KOPT-K1 (cell line): ENCODE measurements at regions not wholly inside any gene's neighbourhood (a gene's known extent, or its start where the extent isn't known, plus 50 kb on each side); places are given as distances from the start of the nearest gene placed in this dataset.
"Not testable (repeated sequence)": the region's sequence is repeated elsewhere in the genome, so short reads cannot be mapped to it uniquely, and the experiment has no call there.

Experiments
- H3K27ac ChIP-seq: fragments of 200-600 bp; sonication (generic); 2 replicates; pipeline ENCODE4 v1.5.1; 2016; ENCODE audit warnings: antibody characterized with exemption, mild to moderate bottlenecking, low read depth, low read length; ENCODE audit not compliant: poor library complexity, severe bottlenecking
- H3K36me3 ChIP-seq: fragments of 200-600 bp; sonication (generic); 2 replicates; pipeline ENCODE4 v1.5.1; 2017; ENCODE audit warnings: antibody characterized with exemption, mild to moderate bottlenecking, low read length, moderate library complexity; ENCODE audit not compliant: insufficient read depth
- H3K9me3 ChIP-seq: fragments of 200-600 bp; sonication (generic); 2 replicates; pipeline ENCODE4 v1.5.1; 2017; ENCODE audit warnings: antibody characterized with exemption, low read length, mild to moderate bottlenecking; ENCODE audit not compliant: insufficient read depth, poor library complexity, severe bottlenecking

DNA sequence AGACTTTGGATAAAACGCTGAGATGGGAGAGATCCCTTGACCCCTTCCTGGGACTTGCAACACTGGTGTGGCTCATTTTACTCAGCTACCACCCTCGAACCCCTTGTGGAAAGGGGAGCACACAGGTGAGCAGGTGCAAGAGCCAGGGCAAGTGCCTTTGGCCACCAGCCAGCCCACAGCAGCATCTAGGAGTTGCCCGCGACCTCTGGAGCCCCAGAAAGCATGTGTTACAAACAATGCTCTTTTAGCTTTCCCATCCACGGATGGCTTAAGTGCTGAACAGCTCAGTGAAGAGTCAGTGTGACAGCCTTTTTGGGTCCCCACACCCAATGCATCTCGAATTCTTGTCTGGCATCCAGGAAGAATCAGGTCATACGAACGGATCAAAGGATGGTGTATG lies 197.8 kb downstream of the MEMO1 start:
- Histone ChIP-seq H3K27ac (no peak overlapping the region), H3K36me3 (no peaks in the 10 kb centered on the region), H3K9me3 (no peaks in the 10 kb centered on the region)

GRCh38 chr2:31812051-31812798 lies 198.6 kb downstream of the MEMO1 start:
- Histone ChIP-seq H3K9me3 (no peaks in the 10 kb centered on the region), H3K36me3 (no peaks in the 10 kb centered on the region), H3K27ac (no peak overlapping the region)

GRCh38 chr2:31811482-31811881 lies 199.3 kb downstream of the MEMO1 start:
- H3K36me3 ChIP-seq, result no peaks in the 10 kb centered on the region
- no peaks in the 10 kb centered on the region for H3K9me3 ChIP-seq
- H3K27ac ChIP-seq, result no peak overlapping the region

- H3K27ac ChIP-seq, result no peak overlapping the region
These were observed 200.4 kb downstream of the MEMO1 start for GRCh38 chr2:31810200-31810917.

DNA sequence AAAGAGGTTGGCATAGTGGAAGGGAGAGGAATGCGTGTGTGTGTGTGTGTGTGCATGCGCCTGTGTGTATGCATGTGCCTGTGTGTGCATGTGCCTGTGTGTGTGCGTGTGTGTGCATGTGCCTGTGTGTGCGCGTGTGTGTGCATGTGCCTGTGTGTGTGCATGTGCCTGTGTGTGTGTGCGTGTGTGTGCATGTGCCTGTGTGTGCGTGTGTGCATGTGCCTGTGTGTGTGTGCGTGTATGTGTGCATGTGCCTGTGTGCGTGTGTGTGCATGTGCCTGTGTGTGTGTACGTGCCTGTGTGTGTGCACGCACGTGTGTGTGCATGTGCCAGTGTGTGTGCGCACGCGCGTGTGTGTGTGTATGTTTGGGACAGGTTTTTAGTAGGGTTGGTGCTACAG lies 205.1 kb downstream of the MEMO1 start:
- Histone ChIP-seq H3K9me3 (no peaks in the 10 kb centered on the region), H3K36me3 (no peaks in the 10 kb centered on the region), H3K27ac (no peak overlapping the region)

More at GRCh38 chr2:31810200-31810917, 200.4 kb downstream of the MEMO1 start:
- H3K9me3 ChIP-seq, result no peaks in the 10 kb centered on the region
- H3K36me3 ChIP-seq, result no peaks in the 10 kb centered on the region

GRCh38 chr2:31803481-31804153 lies 207.2 kb downstream of the MEMO1 start:
- not testable (repeated sequence) for H3K9me3 ChIP-seq, H3K36me3 ChIP-seq, H3K27ac ChIP-seq

- Histone ChIP-seq H3K36me3 (no peaks in the 10 kb centered on the region), H3K9me3 (no peaks in the 10 kb centered on the region), H3K27ac (no peak overlapping the region)
These were observed 208.1 kb downstream of the MEMO1 start for GRCh38 chr2:31802711-31803110.

- not testable (repeated sequence) for H3K36me3 ChIP-seq, H3K27ac ChIP-seq, H3K9me3 ChIP-seq
These were observed 211.5 kb downstream of the MEMO1 start for GRCh38 chr2:31799282-31799681.

- no peaks in the 10 kb centered on the region for H3K36me3 ChIP-seq
- H3K9me3 ChIP-seq, result no peaks in the 10 kb centered on the region
- no peak overlapping the region for H3K27ac ChIP-seq
These were observed 207.5 kb upstream of the SRD5A2 start for GRCh38 chr2:31788273-31788672.

- Histone ChIP-seq H3K27ac (no peak overlapping the region), H3K36me3 (no peaks in the 10 kb centered on the region), H3K9me3 (no peaks in the 10 kb centered on the region)
These were observed 205.1 kb upstream of the SRD5A2 start for GRCh38 chr2:31785876-31786275.

GRCh38 chr2:31784868-31785267 lies 204.1 kb upstream of the SRD5A2 start:
- Histone ChIP-seq H3K9me3 (no peaks in the 10 kb centered on the region), H3K27ac (no peak overlapping the region), H3K36me3 (no peaks in the 10 kb centered on the region)

DNA sequence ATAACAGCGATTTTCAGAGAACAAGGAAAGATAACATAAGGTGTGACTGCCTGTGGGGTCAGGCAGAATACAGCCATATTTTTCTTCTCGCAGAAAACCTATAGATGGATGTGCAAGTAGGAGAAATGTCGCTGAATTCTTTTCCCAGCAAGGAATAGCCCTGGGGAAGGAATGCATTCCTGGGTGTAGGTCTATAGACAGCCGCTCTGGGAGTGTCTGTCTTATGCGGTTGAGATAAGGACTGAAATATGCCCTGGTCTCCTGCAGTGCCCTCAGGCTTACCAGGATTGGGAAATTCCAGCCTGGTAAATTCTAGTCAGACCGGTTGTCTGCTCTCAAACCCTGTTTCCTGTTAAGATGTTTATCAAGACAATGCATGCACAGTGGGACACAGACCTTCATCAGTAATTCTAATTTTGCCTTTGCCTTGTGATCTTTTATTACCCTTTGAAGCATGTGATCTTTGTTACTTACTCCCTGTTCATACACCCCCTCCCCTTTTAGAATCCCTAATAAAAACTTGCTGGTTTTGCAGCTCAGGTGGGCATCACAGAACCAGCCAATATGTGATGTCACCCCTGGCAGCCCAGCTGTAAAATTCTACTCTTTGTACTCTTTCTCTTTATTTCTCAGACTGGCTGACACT lies 202.8 kb upstream of the SRD5A2 start:
- not testable (repeated sequence) for H3K27ac ChIP-seq, H3K36me3 ChIP-seq, H3K9me3 ChIP-seq

- no peak overlapping the region for H3K27ac ChIP-seq
- H3K36me3 ChIP-seq, result no peaks in the 10 kb centered on the region
- no peaks in the 10 kb centered on the region for H3K9me3 ChIP-seq
These were observed 197.4 kb upstream of the SRD5A2 start for GRCh38 chr2:31778153-31778552.

- Histone ChIP-seq H3K9me3 (no peaks in the 10 kb centered on the region), H3K27ac (no peak overlapping the region), H3K36me3 (no peaks in the 10 kb centered on the region)
These were observed 190.0 kb upstream of the SRD5A2 start for GRCh38 chr2:31770741-31771140.
